GM21360 (cell line): ENCODE measurements at regions not wholly inside any gene's neighbourhood (a gene's known extent, or its start where the extent isn't known, plus 50 kb on each side); places are given as distances from the start of the nearest gene placed in this dataset.
"Not testable (repeated sequence)": the region's sequence is repeated elsewhere in the genome, so short reads cannot be mapped to it uniquely, and the experiment has no call there.

Experiments used
- ATAC-seq: cut with Tn5 transposase; IDR thresholded peaks from one replicate; pipeline ENCODE4 v1.9.1; 2021; ENCODE audit warnings: mild to moderate bottlenecking, moderate library complexity; ENCODE audit not compliant: unreplicated experiment

DNA sequence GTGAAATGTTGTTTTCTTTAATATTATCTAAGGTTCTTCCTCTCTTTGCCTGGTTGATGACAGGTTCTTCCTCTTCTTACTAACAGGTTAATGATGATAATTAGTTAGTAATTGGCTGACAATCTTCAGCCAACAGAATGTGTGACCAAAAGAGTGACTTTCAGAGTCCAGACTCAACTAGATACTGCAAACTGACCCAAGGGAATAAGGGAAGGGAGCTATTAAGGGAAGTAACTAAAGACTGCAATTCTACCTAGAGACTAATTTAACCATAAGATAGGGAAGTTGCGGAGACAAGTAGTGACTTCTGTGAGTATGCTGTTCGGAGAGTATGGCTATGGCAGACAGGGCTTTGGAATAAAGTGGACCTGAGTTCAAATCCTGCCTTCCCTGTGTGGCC is 127.3 kb upstream of the TACR1 start:
- ATAC-seq = no peak

DNA sequence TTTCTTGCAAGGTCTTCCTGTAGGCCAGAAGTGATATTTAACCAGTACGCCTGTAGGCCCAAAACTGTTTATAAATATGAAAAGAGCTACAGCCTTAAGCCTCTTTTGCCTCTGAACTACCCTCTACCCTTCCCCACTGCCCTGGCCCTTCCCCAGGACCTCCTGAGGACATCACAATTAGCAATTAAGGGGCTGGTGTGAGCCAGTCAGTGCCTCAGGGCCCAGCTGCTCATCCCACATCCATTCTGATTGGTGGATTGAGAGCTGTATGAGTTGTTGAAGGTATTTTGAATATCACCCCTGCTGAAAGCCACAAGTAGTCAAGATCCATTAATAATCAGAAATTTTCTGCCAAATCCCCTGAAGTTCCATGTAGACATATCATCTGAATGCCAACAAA is 126.3 kb upstream of the TACR1 start:
- no peak for ATAC-seq

DNA sequence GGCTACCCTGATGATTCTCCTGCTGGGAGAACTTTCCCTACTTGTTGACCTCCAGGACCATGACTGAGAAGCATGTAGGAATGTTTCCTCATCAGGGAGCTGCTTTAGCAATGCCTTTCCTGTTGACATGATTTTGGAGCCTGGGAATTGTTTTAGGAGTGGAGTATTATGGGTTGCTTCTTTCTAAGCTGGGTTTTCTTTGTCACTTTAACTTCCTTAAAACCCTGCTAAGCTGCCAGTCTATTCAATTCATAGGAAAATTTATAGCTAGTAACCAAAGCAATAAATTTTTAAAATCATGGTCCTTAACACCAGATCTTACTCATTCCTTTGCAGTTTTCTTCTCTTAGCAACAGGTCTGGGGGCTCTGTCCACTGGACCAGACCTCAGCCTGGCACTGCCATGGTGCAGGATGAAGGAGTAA is 125.6 kb upstream of the TACR1 start:
- ATAC-seq = no peak

GRCh38 chr2:75324141-75324540 is 124.8 kb upstream of the TACR1 start:
- ATAC-seq = no peak

DNA sequence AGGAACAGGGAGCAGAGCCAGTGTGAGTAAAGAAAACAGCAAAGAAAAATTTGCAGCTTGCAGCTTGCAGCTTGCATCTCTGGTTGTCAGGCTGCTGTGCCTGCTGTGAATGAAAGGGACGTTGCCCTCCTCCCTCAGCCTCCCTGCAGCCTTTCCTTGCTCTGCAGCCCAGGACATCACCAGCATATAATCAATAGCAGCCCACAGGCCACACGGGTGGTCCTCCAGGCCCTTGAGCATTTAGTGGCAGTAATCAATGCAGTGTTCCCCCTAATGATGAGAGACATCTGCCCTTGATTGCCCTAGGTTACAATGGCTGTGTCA is 122.2 kb upstream of the TACR1 start:
- ATAC-seq = no peak

- ATAC-seq = no peak
Observed at GRCh38 chr2:75320898-75321598, 121.7 kb upstream of the TACR1 start.

DNA sequence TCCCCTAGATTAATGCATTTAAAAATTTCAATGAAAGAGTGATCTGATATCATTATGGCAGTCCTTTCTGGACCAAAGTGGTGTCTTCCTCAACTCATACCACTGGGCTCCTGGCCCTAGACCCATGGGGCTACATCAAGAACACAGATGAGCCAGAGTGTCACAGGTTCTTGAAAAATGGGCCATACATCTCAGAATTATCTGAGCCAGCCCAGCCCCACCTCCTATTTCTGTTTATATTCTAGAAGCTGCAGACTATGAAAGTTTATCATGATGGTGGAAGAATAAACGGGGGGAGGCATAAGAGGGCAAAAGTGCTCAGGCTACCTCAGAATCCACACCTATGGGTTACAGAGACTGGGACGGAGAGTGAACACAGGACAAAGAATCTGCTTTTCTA is 120.6 kb upstream of the TACR1 start:
- no peak for ATAC-seq

DNA sequence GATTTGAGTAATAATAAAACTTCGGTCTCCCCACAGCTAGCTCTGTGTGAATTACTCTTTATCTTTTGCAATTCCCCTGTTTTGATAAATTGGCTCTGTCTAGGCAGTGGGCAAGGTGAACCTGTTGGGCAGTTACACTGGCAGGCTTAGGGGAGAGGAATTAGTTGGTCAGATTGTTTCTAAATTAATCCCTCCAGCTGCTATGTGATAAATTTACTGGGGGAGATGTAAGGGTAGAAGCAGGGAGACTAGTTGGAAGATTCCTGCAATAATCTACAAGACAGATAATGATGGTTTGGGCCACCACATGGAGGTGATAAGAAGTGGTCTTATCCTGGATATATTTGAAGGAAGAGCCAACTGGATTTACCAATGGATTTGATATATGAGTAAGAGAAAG is 118.5 kb upstream of the TACR1 start:
- ATAC-seq = no peak

- ATAC-seq = no peak
Observed at GRCh38 chr2:75317316-75317715, 118.0 kb upstream of the TACR1 start.

- ATAC-seq = no peak
Observed at GRCh38 chr2:75315436-75315835, 116.1 kb upstream of the TACR1 start.

GRCh38 chr2:75311993-75312392 is 112.7 kb upstream of the TACR1 start:
- peak; percentile 100 for ATAC-seq

DNA sequence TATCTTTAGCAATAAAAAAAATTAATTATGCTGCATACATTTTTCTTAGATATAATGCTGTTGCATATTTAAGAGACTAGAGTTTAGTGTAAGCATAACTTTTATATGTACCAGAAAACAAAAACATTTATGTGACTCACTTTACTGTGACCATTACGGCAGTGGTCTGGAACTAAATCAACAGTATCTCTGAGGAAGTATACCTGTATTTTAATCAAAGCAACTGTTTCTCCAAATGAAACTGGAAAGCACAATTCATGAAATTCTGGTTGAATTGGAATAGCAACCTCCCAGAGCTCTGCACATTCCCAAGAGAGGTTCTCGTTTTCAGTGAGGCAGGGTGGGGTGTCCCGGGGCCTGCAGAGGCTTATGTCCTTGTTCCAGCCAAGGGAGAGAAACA is 112.2 kb upstream of the TACR1 start:
- no peak for ATAC-seq

DNA sequence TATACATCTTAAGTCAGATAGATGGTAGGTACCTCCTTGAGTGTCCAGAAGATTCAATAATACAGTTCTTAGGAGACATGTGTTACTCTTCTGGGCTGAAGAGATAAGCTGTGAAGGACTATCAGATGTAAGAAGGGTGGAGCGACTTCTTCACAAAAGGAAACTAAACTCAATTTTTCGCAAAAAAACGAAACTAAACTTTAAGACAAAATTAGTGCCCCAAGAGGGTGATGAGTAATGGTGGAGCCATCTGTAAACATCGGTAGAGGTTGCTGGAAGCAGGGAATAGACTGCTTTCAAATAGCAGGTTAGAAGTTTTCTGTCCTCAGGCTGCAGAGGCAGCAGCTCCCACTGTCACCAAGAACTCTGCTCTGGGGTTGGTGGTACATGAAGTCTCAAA is 111.6 kb upstream of the TACR1 start:
- no peak for ATAC-seq

DNA sequence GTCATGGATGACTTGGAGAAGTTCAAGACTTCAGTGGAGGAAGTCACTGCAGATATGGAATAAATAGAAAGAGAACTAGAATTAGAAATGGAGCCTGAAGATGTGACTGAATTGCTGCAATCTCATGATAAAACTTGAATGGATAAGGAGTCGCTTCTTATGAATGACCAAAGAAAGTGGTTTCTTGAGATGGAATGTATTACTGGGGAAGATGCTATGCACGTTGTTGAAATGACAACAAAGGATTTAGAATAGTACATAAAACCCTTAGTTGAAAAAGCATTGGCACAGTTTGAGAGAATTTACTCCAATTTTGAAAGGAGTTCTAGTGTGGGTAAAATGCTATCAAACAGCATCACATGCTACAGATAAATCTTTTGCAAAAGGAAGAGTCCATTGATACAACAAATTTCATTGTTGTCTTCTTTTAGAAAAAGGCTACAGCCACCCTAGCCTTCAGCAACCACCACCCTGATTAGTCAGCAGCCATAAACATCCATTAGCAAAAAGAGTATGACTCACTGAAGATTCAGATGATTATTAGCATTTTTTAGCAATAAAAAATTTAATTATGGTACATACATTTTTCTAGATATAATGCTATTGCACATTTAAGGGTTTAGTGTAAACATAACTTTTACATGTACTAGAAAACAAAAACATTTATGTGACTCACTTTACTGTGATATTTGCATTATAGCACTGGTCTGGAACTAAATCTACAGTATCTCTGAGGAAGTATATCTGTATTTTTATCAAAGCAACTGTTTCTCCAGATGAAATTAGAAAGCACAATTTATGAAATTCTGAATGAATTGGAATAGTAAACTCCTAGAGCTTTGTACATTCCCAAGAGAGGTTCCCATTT is 110.5 kb upstream of the TACR1 start:
- ATAC-seq = no peak

DNA sequence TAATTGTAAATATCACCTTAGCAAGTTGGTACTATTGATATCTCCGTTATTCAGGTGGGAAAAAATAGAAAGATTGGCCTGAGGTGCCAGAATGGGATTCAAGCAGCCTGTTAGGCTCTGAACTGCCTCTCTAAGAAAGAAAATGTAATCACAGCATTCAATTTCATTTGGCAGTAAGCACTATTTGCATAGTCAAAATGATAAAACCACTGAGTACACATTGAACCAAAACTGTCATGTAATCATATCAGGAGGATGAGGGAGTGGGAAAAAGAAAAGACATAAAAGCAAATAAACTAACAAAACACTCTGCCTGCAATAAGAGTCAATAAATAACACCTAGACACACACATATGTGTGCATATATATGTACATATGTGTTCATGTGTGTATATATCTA is 103.9 kb upstream of the TACR1 start:
- ATAC-seq = no peak

DNA sequence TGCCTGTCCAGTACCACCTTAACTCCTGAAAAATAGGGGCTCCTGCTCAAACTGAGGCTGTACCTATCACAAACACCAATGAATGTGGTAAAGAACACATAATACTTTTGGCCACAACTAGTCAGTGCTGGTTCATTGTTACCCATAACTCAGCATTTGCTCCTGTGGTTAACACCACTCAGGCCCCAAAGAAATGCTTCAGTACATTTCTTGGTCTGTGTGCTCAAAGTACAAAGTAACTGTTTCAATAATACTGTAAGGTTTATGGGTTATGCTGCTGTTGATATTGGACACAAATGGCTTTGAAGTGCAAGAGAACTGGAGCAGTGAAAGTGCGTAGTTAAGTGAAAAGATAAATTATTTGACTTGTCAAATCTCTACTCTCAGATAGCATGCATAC is 95.0 kb upstream of the TACR1 start:
- no peak for ATAC-seq

- no peak for ATAC-seq
Observed at GRCh38 chr2:75292826-75293225, 93.5 kb upstream of the TACR1 start.

- ATAC-seq = no peak
Observed at GRCh38 chr2:75290600-75291150, 91.4 kb upstream of the TACR1 start.

- ATAC-seq = no peak
Observed at GRCh38 chr2:75289771-75290170, 90.5 kb upstream of the TACR1 start.

DNA sequence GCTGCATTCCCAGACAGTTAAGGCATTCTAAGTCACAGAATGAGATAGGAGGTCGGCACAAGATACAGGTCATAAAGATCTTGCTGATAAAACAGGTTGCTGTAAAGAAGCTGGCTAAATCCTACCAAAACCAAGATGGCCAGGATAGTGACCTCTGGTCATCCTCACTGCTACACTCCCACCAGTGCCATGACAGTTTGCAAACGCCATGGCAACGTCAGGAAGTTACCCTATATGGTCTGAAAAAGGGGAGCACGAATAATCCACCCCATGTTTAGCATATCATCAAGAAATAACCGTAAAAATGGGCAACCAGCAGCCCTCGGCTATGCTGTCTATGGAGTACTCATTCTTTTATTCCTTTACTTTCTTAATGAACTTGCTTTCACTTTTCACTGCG is 89.9 kb upstream of the TACR1 start:
- not testable (repeated sequence) for ATAC-seq

- no peak for ATAC-seq
Observed at GRCh38 chr2:75288760-75289159, 89.4 kb upstream of the TACR1 start.

DNA sequence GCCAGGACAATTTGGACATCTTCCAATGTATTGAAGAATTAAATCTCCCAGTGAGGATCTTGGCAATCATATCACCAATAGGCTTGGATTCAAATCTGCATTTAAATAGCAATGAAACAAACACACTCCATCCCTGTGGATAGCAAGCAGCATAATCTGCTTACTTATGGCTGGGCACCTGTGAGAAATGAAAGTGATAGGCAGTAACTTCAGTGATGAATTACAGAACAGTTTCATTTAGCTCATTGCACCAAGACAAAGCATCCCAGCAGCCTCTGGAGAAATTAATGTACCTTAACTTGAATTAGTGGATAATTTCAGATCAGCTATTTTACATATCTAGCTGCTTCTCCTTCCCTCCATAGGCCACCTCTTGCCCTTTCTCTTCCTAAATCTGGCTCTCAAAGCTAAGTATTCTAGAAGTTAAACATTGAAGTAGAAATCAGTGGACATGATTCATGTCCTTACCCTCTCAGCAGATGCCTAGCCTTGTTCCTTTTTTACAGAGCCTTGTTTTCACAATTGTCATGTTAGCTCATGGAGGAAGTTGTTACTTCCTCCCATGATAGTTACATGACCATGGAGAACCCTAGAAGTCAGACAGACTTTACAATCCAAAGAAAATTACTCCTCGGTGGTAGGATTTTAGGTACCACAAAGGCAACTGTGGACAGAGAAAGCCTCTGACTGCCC is 88.5 kb upstream of the TACR1 start:
- peak; percentile 47 for ATAC-seq
